Liver (tissue), 8 donors: ENCODE measurements at regions not wholly inside any gene's neighbourhood (a gene's known extent, or its start where the extent isn't known, plus 50 kb on each side); places are given as distances from the start of the nearest gene placed in this dataset.

Experiments used
- DNase-seq: peaks from one replicate; pipeline ENCODE4 v3.0.0-alpha.2; 2017; ENCODE audit warnings: low spot score
- H3K27ac ChIP-seq, 2 donors: one replicate each; pipeline ENCODE4 v1.7.0; 2013; ENCODE audit warnings: inconsistent platforms in 2 of 2, low read length in 2 of 2, control low read depth in 1 of 2, low read depth in 1 of 2, mild to moderate bottlenecking in 1 of 2
- H3K27me3 ChIP-seq, 4 donors: one replicate each; pipeline versions ENCODE4 v1.6.1 to v1.7.0; 2013; ENCODE audit warnings: low read length in 3 of 4, inconsistent platforms in 1 of 4, mild to moderate bottlenecking in 1 of 4, moderate library complexity in 1 of 4; ENCODE audit not compliant: control insufficient read depth in 4 of 4, insufficient read depth in 4 of 4
- H3K36me3 ChIP-seq, 4 donors: one replicate each; pipeline versions ENCODE4 v1.6.1 to v1.7.0; 2013; ENCODE audit warnings: low read length in 3 of 4, mild to moderate bottlenecking in 3 of 4, low read depth in 1 of 4, moderate library complexity in 1 of 4; ENCODE audit not compliant: control insufficient read depth in 4 of 4, insufficient read depth in 3 of 4
- H3K4me1 ChIP-seq, 4 donors: one replicate each; pipeline versions ENCODE4 v1.6.1 to v1.7.0; 2013; ENCODE audit warnings: low read length in 3 of 4, mild to moderate bottlenecking in 3 of 4, moderate library complexity in 1 of 4; ENCODE audit not compliant: control insufficient read depth in 4 of 4, insufficient read depth in 4 of 4
- H3K4me3 ChIP-seq, 3 donors: one replicate each; pipeline versions ENCODE4 v1.6.1 to v1.7.0; 2013; ENCODE audit warnings: low read length in 3 of 3, control low read depth in 1 of 3, low read depth in 1 of 3, mild to moderate bottlenecking in 1 of 3
- H3K9ac ChIP-seq, 2 donors: one replicate each; pipeline ENCODE4 v1.7.0; 2013; ENCODE audit warnings: low read length in 2 of 2, mild to moderate bottlenecking in 2 of 2, moderate library complexity in 2 of 2, control low read depth in 1 of 2, low read depth in 1 of 2
- H3K9me3 ChIP-seq, 4 donors: one replicate each; pipeline versions ENCODE4 v1.6.1 to v1.7.0; 2013; ENCODE audit warnings: low read length in 3 of 4; ENCODE audit not compliant: control insufficient read depth in 4 of 4
- EGR1 ChIP-seq, 2 donors: IDR thresholded peaks; 2 replicates each; pipeline ENCODE4 v1.6.1; 2016 to 2018; ENCODE audit warnings: antibody characterized with exemption in 2 of 2, low read depth in 2 of 2
- FOXA1 ChIP-seq: IDR thresholded peaks from 2 replicates; pipeline ENCODE4 v1.6.1; 2016; ENCODE audit warnings: antibody characterized with exemption
- FOXA2 ChIP-seq: IDR thresholded peaks from 2 replicates; pipeline ENCODE4 v1.6.1; 2016; ENCODE audit warnings: antibody characterized with exemption
- GABPA ChIP-seq, 2 donors: IDR thresholded peaks in 1 of 2; conservative IDR thresholded peaks in 1 of 2; 2 replicates each; pipeline ENCODE4 v1.6.1; 2016; ENCODE audit warnings: antibody characterized with exemption in 2 of 2, mild to moderate bottlenecking in 1 of 2, moderate library complexity in 1 of 2
- HNF4A ChIP-seq, 2 donors: conservative IDR thresholded peaks; 2 replicates each; pipeline ENCODE4 v1.6.1; 2016; ENCODE audit warnings: antibody characterized with exemption in 2 of 2, mild to moderate bottlenecking in 2 of 2
- HNF4G ChIP-seq: IDR thresholded peaks from 2 replicates; pipeline ENCODE4 v1.6.1; 2016; ENCODE audit warnings: antibody characterized with exemption
- JUND ChIP-seq, 2 donors: IDR thresholded peaks; 2 replicates each; pipeline ENCODE4 v1.6.1; 2016; ENCODE audit warnings: antibody characterized with exemption in 2 of 2
- NR2F2 ChIP-seq: IDR thresholded peaks from 2 replicates; pipeline ENCODE4 v1.6.1; 2016; ENCODE audit warnings: antibody characterized with exemption
- RAD21 ChIP-seq, 2 donors: IDR thresholded peaks; 2 replicates each; pipeline ENCODE4 v1.6.1; 2016; ENCODE audit warnings: antibody characterized with exemption in 2 of 2, mild to moderate bottlenecking in 2 of 2
- REST ChIP-seq: IDR thresholded peaks from 2 replicates; pipeline ENCODE4 v1.6.1; 2016; ENCODE audit warnings: antibody characterized with exemption, mild to moderate bottlenecking
- RXRA ChIP-seq, 2 donors: IDR thresholded peaks; 2 replicates each; pipeline ENCODE4 v1.6.1; 2017 to 2018; ENCODE audit warnings: antibody characterized with exemption in 2 of 2, mild to moderate bottlenecking in 1 of 2
- SP1 ChIP-seq: IDR thresholded peaks from 2 replicates; pipeline ENCODE4 v1.6.1; 2018; ENCODE audit warnings: antibody characterized with exemption, mild to moderate bottlenecking
- TAF1 ChIP-seq: conservative IDR thresholded peaks from 2 replicates; pipeline ENCODE4 v1.6.1; 2016; ENCODE audit warnings: antibody characterized with exemption, mild to moderate bottlenecking
- YY1 ChIP-seq: IDR thresholded peaks from 2 replicates; pipeline ENCODE4 v1.6.1; 2016; ENCODE audit warnings: antibody characterized with exemption, mild to moderate bottlenecking
- ZBTB33 ChIP-seq: IDR thresholded peaks from 2 replicates; pipeline ENCODE4 v1.6.1; 2016; ENCODE audit warnings: antibody characterized with exemption
- WGBS: extraction: QIAGEN DNeasy Blood & Tissue Kit; methylation state at CpG from one replicate; pipeline ENCODE4 v1.1.7; 2013; 5-methylcytosine and 5-hydroxymethylcytosine counted together
- TF ChIP-seq, protein P1 (sequence below): IDR thresholded peaks from 2 replicates; pipeline ENCODE4 v1.6.1; 2016; ENCODE audit warnings: antibody characterized with exemption
- TF ChIP-seq, protein P2 (sequence below): fragments of 150-350 bp; IDR thresholded peaks from 2 replicates; pipeline ENCODE4 v1.5.1; 2017; ENCODE audit warnings: improper control_type of control experiment, low read depth, low read length; ENCODE audit not compliant: missing input control
- TF ChIP-seq, protein P3 (sequence below): IDR thresholded peaks from 2 replicates; pipeline ENCODE4 v1.6.1; 2016; ENCODE audit warnings: antibody characterized with exemption
- donor health status: healthy.
- donor health status: healthy.
- donor health status: healthy.
- donor health status: healthy.
- donor health status: healthy.

- no peak for DNase-seq
- no peak overlapping the region for H3K9ac ChIP-seq
- H3K27me3 ChIP-seq, result no peaks in the 10 kb centered on the region
Measured at GRCh38 chr6:15922510-15923250, 206.2 kb upstream of the MYLIP start.

More at GRCh38 chr6:15922510-15923250, 206.2 kb upstream of the MYLIP start:
- H3K9me3 ChIP-seq, result no peaks in the 10 kb centered on the region
- no peak overlapping the region for H3K27ac ChIP-seq
- TF ChIP-seq RXRA (IDR thresholded peaks at IDR 0.05) (no peak), NR2F2 (no peak), TAF1 (no peak), FOXA2 (no peak), SP1 (no peak), ZBTB33 (no peak), REST (no peak), JUND (IDR thresholded peaks at IDR 0.05) (no peak), EGR1 (IDR thresholded peaks at IDR 0.05; ENCODE audit: low read depth in 2 of 2) (no peak), HNF4A (conservative IDR thresholded peaks at IDR 0.05) (no peak), GABPA (IDR thresholded peaks at IDR 0.05 in 1 of 2, conservative IDR thresholded peaks at IDR 0.05 in 1 of 2) (no peak), FOXA1 (no peak), HNF4G (no peak), RAD21 (IDR thresholded peaks at IDR 0.05) (no peak), YY1 (no peak)
- TF ChIP-seq, protein P1, sequence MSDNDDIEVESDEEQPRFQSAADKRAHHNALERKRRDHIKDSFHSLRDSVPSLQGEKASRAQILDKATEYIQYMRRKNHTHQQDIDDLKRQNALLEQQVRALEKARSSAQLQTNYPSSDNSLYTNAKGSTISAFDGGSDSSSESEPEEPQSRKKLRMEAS, result no peak
- TF ChIP-seq, protein P2, sequence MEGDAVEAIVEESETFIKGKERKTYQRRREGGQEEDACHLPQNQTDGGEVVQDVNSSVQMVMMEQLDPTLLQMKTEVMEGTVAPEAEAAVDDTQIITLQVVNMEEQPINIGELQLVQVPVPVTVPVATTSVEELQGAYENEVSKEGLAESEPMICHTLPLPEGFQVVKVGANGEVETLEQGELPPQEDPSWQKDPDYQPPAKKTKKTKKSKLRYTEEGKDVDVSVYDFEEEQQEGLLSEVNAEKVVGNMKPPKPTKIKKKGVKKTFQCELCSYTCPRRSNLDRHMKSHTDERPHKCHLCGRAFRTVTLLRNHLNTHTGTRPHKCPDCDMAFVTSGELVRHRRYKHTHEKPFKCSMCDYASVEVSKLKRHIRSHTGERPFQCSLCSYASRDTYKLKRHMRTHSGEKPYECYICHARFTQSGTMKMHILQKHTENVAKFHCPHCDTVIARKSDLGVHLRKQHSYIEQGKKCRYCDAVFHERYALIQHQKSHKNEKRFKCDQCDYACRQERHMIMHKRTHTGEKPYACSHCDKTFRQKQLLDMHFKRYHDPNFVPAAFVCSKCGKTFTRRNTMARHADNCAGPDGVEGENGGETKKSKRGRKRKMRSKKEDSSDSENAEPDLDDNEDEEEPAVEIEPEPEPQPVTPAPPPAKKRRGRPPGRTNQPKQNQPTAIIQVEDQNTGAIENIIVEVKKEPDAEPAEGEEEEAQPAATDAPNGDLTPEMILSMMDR, result no peak
- TF ChIP-seq, protein P3, sequence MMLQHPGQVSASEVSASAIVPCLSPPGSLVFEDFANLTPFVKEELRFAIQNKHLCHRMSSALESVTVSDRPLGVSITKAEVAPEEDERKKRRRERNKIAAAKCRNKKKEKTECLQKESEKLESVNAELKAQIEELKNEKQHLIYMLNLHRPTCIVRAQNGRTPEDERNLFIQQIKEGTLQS, result no peak
- H3K36me3 ChIP-seq, result no peaks in the 10 kb centered on the region
- H3K4me3 ChIP-seq, result no peak overlapping the region
- 76% methylated on average over 7 of the region's 7 CpGs for WGBS
- H3K4me1 ChIP-seq, result no peaks in the 10 kb centered on the region
